Activated T-cell treated with anti-CD3 and anti-CD28 coated beads, Interleukin-2, amount 50 U/mL, for 72 hours (primary cell): ENCODE measurements at regions not wholly inside any gene's neighbourhood (a gene's known extent, or its start where the extent isn't known, plus 50 kb on each side); places are given as distances from the start of the nearest gene placed in this dataset.

ENCODE experiments used
- ATAC-seq, 2 donors: fragments of 150-1000 bp; cut with Tn5 transposase; replicated peaks in 1 of 2; 2 replicates each; pipeline ENCODE4 v1.10.0; 2021; ENCODE audit warnings: moderate library complexity in 2 of 2, mild to moderate bottlenecking in 1 of 2
- DNase-seq, 2 donors: peaks; one replicate each; pipeline ENCODE4 v3.0.0; 2021 to 2022; ENCODE audit warnings: mixed read lengths in 1 of 2
- H3K27ac Mint-ChIP-seq: one replicate; pipeline ENCODE4 v1.8.0; 2022; ENCODE audit warnings: mild to moderate bottlenecking, moderate library complexity, mixed read lengths
- H3K27me3 Mint-ChIP-seq: one replicate; pipeline ENCODE4 v1.8.0; 2022; ENCODE audit warnings: low read depth, mixed read lengths
- H3K36me3 Mint-ChIP-seq, 2 donors: one replicate each; pipeline ENCODE4 v1.8.0; 2022; ENCODE audit warnings: mixed read lengths in 2 of 2, mild to moderate bottlenecking in 1 of 2; ENCODE audit not compliant: insufficient read depth in 2 of 2
- H3K4me1 Mint-ChIP-seq: one replicate; pipeline ENCODE4 v1.8.0; 2022; ENCODE audit warnings: low read depth, mixed read lengths
- H3K4me3 Mint-ChIP-seq, 2 donors: one replicate each; pipeline ENCODE4 v1.8.0; 2022; ENCODE audit warnings: mild to moderate bottlenecking in 2 of 2, mixed read lengths in 2 of 2, moderate library complexity in 2 of 2
- H3K9me3 Mint-ChIP-seq, 2 donors: one replicate each; pipeline ENCODE4 v1.8.0; 2022; ENCODE audit warnings: mixed read lengths in 2 of 2

GRCh38 chr16:51697454-51697853, 546.4 kb upstream of the SALL1 start:
- no peak overlapping the region for H3K4me3 Mint-ChIP-seq
- ATAC-seq: no peak
- no peak overlapping the region for H3K27ac Mint-ChIP-seq
- no peaks in the 10 kb centered on the region for H3K4me1 Mint-ChIP-seq
- DNase-seq: no peak
- H3K36me3 Mint-ChIP-seq: no peaks in the 10 kb centered on the region
- H3K9me3 Mint-ChIP-seq: peaks cover 8 to 15% of the 10 kb centered on the region in 2 donors
- no peaks in the 10 kb centered on the region for H3K27me3 Mint-ChIP-seq

DNA sequence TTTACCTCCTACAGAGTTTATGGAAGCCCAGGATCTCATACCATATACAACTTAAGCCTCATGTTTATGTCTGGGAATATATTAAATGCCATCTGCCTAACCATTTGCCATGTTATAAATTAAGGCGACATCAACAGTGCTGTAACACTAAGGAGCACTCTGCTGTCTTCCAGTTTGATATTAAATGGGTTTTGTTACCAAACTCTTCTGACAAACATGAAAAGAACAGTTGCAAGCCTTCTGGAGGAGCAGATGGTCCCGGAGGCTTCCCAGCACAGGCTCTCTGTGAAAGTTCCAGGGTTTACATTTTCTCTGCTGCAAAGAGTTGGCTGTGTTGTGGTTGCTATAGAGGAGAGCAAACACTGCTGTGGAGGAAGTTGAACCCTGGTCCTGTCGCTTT, 545.3 kb upstream of the SALL1 start:
- Mint-ChIP-seq H3K36me3 (no peaks in the 10 kb centered on the region), H3K4me3 (no peak overlapping the region), H3K9me3 (peaks cover 8 to 14% of the 10 kb centered on the region in 2 donors), H3K4me1 (no peaks in the 10 kb centered on the region), H3K27ac (no peak overlapping the region), H3K27me3 (no peaks in the 10 kb centered on the region)
- DNase-seq (no peak), ATAC-seq (no peak)

GRCh38 chr16:51691109-51691508, 540.0 kb upstream of the SALL1 start:
- H3K4me3 Mint-ChIP-seq: no peak overlapping the region
- no peaks in the 10 kb centered on the region for H3K4me1 Mint-ChIP-seq
- DNase-seq: no peak
- H3K27ac Mint-ChIP-seq: no peak overlapping the region
- no peaks in the 10 kb centered on the region for H3K27me3 Mint-ChIP-seq
- peaks cover 10 to 14% of the 10 kb centered on the region in 2 donors for H3K9me3 Mint-ChIP-seq
- ATAC-seq: no peak
- no peaks in the 10 kb centered on the region for H3K36me3 Mint-ChIP-seq

DNA sequence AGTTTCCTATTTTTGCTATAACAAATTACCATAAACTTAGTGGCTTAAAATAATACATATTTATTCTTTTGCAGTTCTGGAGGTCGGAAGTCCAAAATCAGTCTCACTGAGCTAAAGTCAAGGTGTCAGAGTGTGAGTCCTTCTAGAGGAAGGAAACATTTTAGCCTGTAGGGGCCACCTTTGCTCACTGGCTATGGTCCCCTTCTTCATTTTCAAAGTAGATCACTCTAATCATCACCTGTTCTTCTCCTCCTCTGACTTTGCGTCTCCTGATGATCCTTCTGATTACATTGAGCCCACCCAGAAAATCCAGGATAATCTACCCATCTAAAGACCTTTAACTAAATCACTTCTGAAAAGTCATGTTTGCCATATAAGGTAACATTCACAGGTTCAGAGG, 534.4 kb upstream of the SALL1 start:
- H3K9me3 Mint-ChIP-seq: peaks cover 2 to 9% of the 10 kb centered on the region in 2 donors
- ATAC-seq: no peak
- no peak overlapping the region for H3K27ac Mint-ChIP-seq
- H3K27me3 Mint-ChIP-seq: no peaks in the 10 kb centered on the region
- no peak for DNase-seq
- H3K4me3 Mint-ChIP-seq: no peak overlapping the region
- no peaks in the 10 kb centered on the region for H3K4me1 Mint-ChIP-seq
- no peaks in the 10 kb centered on the region for H3K36me3 Mint-ChIP-seq

DNA sequence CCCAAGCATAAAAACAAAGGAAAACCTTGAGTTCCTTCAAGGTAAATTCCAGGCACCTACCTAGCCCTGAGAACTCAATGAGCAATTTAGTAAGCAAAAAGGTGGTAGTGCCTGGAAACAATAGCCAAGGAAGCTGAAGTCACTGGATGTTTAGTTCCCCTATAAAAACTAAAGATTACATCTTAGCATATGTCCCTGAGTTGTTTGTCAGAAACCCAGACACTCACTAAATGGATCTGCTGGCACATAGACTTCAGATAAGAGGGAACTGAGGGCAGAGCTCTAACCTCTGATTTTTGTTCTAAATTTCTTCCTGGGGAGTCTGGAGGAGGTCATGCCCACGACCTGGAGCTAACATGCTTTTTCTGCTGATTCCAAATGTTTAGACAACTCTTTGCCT, 532.8 kb upstream of the SALL1 start:
- Mint-ChIP-seq H3K27me3 (no peaks in the 10 kb centered on the region), H3K4me1 (no peaks in the 10 kb centered on the region), H3K36me3 (no peaks in the 10 kb centered on the region), H3K4me3 (no peak overlapping the region), H3K9me3 (peaks cover 0 to 9% of the 10 kb centered on the region in 2 donors), H3K27ac (no peak overlapping the region)
- no peak for ATAC-seq
- no peak for DNase-seq

GRCh38 chr16:51682905-51683304, 531.8 kb upstream of the SALL1 start:
- no peaks in the 10 kb centered on the region for H3K27me3 Mint-ChIP-seq
- peaks cover 5 to 9% of the 10 kb centered on the region in 2 donors for H3K9me3 Mint-ChIP-seq
- no peaks in the 10 kb centered on the region for H3K36me3 Mint-ChIP-seq
- H3K4me1 Mint-ChIP-seq: no peaks in the 10 kb centered on the region
- no peak overlapping the region for H3K27ac Mint-ChIP-seq
- ATAC-seq (no peak), DNase-seq (no peak)
- H3K4me3 Mint-ChIP-seq: no peak overlapping the region

- DNase-seq: no peak
- Mint-ChIP-seq H3K4me3 (no peak overlapping the region), H3K4me1 (no peaks in the 10 kb centered on the region), H3K36me3 (peaks cover 0 to 2% of the 10 kb centered on the region in 2 donors), H3K9me3 (peaks cover 3 to 7% of the 10 kb centered on the region in 2 donors), H3K27me3 (no peaks in the 10 kb centered on the region), H3K27ac (no peak overlapping the region)
- ATAC-seq: no peak
Observed at GRCh38 chr16:51674615-51675014, 523.5 kb upstream of the SALL1 start.

DNA sequence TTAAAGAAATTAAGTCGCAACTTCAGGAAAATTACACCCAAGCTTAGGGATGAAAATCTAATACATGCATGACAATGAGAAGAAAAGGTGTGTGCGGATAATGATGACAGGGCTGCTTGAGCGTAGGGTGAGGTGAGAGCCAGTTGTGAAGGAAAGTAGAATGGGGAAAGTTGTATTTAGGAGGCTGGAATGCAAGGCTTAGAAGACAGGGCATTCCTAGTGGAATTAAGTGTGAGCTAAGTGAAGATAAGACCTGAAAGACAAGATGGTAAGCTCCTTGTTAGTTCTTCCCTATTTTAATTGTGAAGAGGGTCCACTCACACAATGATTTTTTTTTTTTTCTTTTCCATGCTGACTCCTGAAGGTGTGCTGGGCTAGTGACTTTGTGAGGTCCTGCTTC, 519.5 kb upstream of the SALL1 start:
- peaks cover 0 to 2% of the 10 kb centered on the region in 2 donors for H3K36me3 Mint-ChIP-seq
- no peak overlapping the region for H3K27ac Mint-ChIP-seq
- H3K27me3 Mint-ChIP-seq: no peaks in the 10 kb centered on the region
- DNase-seq (no peak), ATAC-seq (no peak)
- H3K9me3 Mint-ChIP-seq: peaks cover 0 to 2% of the 10 kb centered on the region in 2 donors
- no peaks in the 10 kb centered on the region for H3K4me1 Mint-ChIP-seq
- H3K4me3 Mint-ChIP-seq: no peak overlapping the region

DNA sequence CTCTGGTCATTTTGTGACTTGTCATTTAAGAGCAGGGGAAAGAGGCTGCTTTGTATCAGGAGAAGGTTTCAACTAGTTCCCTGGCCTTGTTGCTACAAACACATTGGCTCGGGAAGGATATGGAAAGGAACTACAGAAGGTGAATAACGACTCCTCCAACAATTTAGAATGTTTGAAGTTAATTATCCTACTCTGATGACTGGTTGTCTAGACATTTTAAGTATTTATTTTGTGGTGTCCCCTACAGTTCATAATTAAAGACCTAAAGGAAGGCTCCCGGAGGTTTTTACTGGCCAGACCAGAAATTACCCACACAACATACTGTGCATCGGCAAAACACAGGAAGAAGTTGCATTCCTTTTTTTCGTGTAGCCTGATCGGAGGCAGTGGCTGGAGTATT, 515.8 kb upstream of the SALL1 start:
- Mint-ChIP-seq H3K4me3 (no peak overlapping the region), H3K36me3 (no peaks in the 10 kb centered on the region), H3K4me1 (no peaks in the 10 kb centered on the region), H3K27me3 (no peaks in the 10 kb centered on the region), H3K9me3 (peaks cover 1 to 2% of the 10 kb centered on the region in 2 donors), H3K27ac (no peak overlapping the region)
- no peak for DNase-seq
- no peak for ATAC-seq

GRCh38 chr16:51666074-51666473, 515.0 kb upstream of the SALL1 start:
- H3K9me3 Mint-ChIP-seq: peaks cover 1 to 2% of the 10 kb centered on the region in 2 donors
- no peaks in the 10 kb centered on the region for H3K36me3 Mint-ChIP-seq
- no peaks in the 10 kb centered on the region for H3K27me3 Mint-ChIP-seq
- ATAC-seq (no peak), DNase-seq (no peak)
- H3K4me1 Mint-ChIP-seq: no peaks in the 10 kb centered on the region
- no peak overlapping the region for H3K27ac Mint-ChIP-seq
- H3K4me3 Mint-ChIP-seq: no peak overlapping the region

GRCh38 chr16:51665436-51665998, 514.4 kb upstream of the SALL1 start:
- Mint-ChIP-seq H3K36me3 (no peaks in the 10 kb centered on the region), H3K27me3 (no peaks in the 10 kb centered on the region), H3K4me1 (no peaks in the 10 kb centered on the region), H3K9me3 (peaks cover 1 to 2% of the 10 kb centered on the region in 2 donors), H3K4me3 (no peak overlapping the region), H3K27ac (no peak overlapping the region)
- no peak for DNase-seq
- ATAC-seq: no peak

GRCh38 chr16:51658531-51658930, 507.5 kb upstream of the SALL1 start:
- no peaks in the 10 kb centered on the region for H3K27me3 Mint-ChIP-seq
- H3K9me3 Mint-ChIP-seq: peaks cover 8 to 10% of the 10 kb centered on the region in 2 donors
- ATAC-seq (no peak), DNase-seq (no peak)
- no peak overlapping the region for H3K27ac Mint-ChIP-seq
- no peaks in the 10 kb centered on the region for H3K4me1 Mint-ChIP-seq
- H3K36me3 Mint-ChIP-seq: no peaks in the 10 kb centered on the region
- no peak overlapping the region for H3K4me3 Mint-ChIP-seq

- no peaks in the 10 kb centered on the region for H3K27me3 Mint-ChIP-seq
- ATAC-seq (no peak), DNase-seq (no peak)
- no peaks in the 10 kb centered on the region for H3K4me1 Mint-ChIP-seq
- no peaks in the 10 kb centered on the region for H3K36me3 Mint-ChIP-seq
- peaks cover 8 to 10% of the 10 kb centered on the region in 2 donors for H3K9me3 Mint-ChIP-seq
- H3K4me3 Mint-ChIP-seq: no peak overlapping the region
- no peak overlapping the region for H3K27ac Mint-ChIP-seq
Observed at GRCh38 chr16:51657848-51658247, 506.8 kb upstream of the SALL1 start.

- Mint-ChIP-seq H3K36me3 (no peaks in the 10 kb centered on the region), H3K9me3 (peaks cover 8 to 10% of the 10 kb centered on the region in 2 donors), H3K4me3 (no peak overlapping the region)
Observed at GRCh38 chr16:51655249-51655648, 504.2 kb upstream of the SALL1 start.

More at GRCh38 chr16:51655249-51655648, 504.2 kb upstream of the SALL1 start:
- Mint-ChIP-seq H3K27me3 (no peaks in the 10 kb centered on the region), H3K27ac (no peak overlapping the region), H3K4me1 (no peaks in the 10 kb centered on the region)
- ATAC-seq: no peak
- no peak for DNase-seq
